ENCODE measurements at regions not wholly inside any gene's neighbourhood (a gene's known extent, or its start where the extent isn't known, plus 50 kb on each side); places are given as distances from the start of the nearest gene placed in this dataset.

DNA sequence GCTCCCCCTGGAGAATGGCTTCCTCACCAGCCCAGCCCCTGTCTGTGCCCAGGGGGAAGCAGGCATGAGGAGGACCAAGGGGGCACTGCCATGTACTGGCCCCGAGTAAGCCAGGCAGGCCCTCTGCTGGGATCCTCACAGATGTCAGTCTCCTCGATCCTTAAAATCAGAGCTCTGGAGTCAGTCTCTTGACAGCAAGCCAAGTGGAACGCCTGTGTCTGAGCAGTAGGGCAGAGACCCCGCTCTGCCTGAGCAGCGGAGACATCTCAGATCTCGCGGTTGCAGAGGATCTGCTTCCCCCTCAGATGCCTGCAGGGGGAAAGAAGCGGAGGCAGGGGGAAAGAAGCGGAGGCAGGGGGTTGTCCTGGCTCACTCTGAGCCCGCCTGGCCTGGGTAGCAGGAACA is 92.6 kb downstream of the SNX5 start (continued):
- TF ChIP-seq, protein P1, sequence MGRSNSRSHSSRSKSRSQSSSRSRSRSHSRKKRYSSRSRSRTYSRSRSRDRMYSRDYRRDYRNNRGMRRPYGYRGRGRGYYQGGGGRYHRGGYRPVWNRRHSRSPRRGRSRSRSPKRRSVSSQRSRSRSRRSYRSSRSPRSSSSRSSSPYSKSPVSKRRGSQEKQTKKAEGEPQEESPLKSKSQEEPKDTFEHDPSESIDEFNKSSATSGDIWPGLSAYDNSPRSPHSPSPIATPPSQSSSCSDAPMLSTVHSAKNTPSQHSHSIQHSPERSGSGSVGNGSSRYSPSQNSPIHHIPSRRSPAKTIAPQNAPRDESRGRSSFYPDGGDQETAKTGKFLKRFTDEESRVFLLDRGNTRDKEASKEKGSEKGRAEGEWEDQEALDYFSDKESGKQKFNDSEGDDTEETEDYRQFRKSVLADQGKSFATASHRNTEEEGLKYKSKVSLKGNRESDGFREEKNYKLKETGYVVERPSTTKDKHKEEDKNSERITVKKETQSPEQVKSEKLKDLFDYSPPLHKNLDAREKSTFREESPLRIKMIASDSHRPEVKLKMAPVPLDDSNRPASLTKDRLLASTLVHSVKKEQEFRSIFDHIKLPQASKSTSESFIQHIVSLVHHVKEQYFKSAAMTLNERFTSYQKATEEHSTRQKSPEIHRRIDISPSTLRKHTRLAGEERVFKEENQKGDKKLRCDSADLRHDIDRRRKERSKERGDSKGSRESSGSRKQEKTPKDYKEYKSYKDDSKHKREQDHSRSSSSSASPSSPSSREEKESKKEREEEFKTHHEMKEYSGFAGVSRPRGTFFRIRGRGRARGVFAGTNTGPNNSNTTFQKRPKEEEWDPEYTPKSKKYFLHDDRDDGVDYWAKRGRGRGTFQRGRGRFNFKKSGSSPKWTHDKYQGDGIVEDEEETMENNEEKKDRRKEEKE (IDR thresholded peaks at IDR 0.05): no peak
- TF ChIP-seq, protein P2, sequence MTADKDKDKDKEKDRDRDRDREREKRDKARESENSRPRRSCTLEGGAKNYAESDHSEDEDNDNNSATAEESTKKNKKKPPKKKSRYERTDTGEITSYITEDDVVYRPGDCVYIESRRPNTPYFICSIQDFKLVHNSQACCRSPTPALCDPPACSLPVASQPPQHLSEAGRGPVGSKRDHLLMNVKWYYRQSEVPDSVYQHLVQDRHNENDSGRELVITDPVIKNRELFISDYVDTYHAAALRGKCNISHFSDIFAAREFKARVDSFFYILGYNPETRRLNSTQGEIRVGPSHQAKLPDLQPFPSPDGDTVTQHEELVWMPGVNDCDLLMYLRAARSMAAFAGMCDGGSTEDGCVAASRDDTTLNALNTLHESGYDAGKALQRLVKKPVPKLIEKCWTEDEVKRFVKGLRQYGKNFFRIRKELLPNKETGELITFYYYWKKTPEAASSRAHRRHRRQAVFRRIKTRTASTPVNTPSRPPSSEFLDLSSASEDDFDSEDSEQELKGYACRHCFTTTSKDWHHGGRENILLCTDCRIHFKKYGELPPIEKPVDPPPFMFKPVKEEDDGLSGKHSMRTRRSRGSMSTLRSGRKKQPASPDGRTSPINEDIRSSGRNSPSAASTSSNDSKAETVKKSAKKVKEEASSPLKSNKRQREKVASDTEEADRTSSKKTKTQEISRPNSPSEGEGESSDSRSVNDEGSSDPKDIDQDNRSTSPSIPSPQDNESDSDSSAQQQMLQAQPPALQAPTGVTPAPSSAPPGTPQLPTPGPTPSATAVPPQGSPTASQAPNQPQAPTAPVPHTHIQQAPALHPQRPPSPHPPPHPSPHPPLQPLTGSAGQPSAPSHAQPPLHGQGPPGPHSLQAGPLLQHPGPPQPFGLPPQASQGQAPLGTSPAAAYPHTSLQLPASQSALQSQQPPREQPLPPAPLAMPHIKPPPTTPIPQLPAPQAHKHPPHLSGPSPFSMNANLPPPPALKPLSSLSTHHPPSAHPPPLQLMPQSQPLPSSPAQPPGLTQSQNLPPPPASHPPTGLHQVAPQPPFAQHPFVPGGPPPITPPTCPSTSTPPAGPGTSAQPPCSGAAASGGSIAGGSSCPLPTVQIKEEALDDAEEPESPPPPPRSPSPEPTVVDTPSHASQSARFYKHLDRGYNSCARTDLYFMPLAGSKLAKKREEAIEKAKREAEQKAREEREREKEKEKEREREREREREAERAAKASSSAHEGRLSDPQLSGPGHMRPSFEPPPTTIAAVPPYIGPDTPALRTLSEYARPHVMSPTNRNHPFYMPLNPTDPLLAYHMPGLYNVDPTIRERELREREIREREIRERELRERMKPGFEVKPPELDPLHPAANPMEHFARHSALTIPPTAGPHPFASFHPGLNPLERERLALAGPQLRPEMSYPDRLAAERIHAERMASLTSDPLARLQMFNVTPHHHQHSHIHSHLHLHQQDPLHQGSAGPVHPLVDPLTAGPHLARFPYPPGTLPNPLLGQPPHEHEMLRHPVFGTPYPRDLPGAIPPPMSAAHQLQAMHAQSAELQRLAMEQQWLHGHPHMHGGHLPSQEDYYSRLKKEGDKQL (CRISPR knock-in tag; IDR thresholded peaks at IDR 0.05; ENCODE audit: low read depth): no peak
- TF ChIP-seq, protein P3, sequence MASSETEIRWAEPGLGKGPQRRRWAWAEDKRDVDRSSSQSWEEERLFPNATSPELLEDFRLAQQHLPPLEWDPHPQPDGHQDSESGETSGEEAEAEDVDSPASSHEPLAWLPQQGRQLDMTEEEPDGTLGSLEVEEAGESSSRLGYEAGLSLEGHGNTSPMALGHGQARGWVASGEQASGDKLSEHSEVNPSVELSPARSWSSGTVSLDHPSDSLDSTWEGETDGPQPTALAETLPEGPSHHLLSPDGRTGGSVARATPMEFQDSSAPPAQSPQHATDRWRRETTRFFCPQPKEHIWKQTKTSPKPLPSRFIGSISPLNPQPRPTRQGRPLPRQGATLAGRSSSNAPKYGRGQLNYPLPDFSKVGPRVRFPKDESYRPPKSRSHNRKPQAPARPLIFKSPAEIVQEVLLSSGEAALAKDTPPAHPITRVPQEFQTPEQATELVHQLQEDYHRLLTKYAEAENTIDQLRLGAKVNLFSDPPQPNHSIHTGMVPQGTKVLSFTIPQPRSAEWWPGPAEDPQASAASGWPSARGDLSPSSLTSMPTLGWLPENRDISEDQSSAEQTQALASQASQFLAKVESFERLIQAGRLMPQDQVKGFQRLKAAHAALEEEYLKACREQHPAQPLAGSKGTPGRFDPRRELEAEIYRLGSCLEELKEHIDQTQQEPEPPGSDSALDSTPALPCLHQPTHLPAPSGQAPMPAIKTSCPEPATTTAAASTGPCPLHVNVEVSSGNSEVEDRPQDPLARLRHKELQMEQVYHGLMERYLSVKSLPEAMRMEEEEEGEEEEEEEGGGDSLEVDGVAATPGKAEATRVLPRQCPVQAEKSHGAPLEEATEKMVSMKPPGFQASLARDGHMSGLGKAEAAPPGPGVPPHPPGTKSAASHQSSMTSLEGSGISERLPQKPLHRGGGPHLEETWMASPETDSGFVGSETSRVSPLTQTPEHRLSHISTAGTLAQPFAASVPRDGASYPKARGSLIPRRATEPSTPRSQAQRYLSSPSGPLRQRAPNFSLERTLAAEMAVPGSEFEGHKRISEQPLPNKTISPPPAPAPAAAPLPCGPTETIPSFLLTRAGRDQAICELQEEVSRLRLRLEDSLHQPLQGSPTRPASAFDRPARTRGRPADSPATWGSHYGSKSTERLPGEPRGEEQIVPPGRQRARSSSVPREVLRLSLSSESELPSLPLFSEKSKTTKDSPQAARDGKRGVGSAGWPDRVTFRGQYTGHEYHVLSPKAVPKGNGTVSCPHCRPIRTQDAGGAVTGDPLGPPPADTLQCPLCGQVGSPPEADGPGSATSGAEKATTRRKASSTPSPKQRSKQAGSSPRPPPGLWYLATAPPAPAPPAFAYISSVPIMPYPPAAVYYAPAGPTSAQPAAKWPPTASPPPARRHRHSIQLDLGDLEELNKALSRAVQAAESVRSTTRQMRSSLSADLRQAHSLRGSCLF (CRISPR knock-in tag; IDR thresholded peaks at IDR 0.05; ENCODE audit: borderline replicate concordance): no peak
- no peak for TF ChIP-seq NAIF1 (CRISPR knock-in tag; IDR thresholded peaks at IDR 0.05; ENCODE audit: borderline replicate concordance)
- TF ChIP-seq ZNF225 (CRISPR knock-in tag; IDR thresholded peaks at IDR 0.05): peak; percentile 57; the same call in 1 of the 2 replicates
- TF ChIP-seq, protein P4, sequence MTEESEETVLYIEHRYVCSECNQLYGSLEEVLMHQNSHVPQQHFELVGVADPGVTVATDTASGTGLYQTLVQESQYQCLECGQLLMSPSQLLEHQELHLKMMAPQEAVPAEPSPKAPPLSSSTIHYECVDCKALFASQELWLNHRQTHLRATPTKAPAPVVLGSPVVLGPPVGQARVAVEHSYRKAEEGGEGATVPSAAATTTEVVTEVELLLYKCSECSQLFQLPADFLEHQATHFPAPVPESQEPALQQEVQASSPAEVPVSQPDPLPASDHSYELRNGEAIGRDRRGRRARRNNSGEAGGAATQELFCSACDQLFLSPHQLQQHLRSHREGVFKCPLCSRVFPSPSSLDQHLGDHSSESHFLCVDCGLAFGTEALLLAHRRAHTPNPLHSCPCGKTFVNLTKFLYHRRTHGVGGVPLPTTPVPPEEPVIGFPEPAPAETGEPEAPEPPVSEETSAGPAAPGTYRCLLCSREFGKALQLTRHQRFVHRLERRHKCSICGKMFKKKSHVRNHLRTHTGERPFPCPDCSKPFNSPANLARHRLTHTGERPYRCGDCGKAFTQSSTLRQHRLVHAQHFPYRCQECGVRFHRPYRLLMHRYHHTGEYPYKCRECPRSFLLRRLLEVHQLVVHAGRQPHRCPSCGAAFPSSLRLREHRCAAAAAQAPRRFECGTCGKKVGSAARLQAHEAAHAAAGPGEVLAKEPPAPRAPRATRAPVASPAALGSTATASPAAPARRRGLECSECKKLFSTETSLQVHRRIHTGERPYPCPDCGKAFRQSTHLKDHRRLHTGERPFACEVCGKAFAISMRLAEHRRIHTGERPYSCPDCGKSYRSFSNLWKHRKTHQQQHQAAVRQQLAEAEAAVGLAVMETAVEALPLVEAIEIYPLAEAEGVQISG (CRISPR knock-in tag; IDR thresholded peaks at IDR 0.05): no peak
- TF ChIP-seq ZNF550 (CRISPR knock-in tag; IDR thresholded peaks at IDR 0.05; ENCODE audit: borderline replicate concordance): no peak
- TF ChIP-seq, protein P5, sequence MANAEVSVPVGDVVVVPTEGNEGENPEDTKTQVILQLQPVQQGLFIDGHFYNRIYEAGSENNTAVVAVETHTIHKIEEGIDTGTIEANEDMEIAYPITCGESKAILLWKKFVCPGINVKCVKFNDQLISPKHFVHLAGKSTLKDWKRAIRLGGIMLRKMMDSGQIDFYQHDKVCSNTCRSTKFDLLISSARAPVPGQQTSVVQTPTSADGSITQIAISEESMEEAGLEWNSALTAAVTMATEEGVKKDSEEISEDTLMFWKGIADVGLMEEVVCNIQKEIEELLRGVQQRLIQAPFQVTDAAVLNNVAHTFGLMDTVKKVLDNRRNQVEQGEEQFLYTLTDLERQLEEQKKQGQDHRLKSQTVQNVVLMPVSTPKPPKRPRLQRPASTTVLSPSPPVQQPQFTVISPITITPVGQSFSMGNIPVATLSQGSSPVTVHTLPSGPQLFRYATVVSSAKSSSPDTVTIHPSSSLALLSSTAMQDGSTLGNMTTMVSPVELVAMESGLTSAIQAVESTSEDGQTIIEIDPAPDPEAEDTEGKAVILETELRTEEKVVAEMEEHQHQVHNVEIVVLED (CRISPR knock-in tag; IDR thresholded peaks at IDR 0.05; ENCODE audit: borderline replicate concordance): no peak
- TF ChIP-seq PRMT3 (CRISPR knock-in tag; IDR thresholded peaks at IDR 0.05; ENCODE audit: borderline replicate concordance, low read depth): peak; percentile 18; the same call in 1 of the 2 replicates
- TF ChIP-seq ZNF75D (CRISPR knock-in tag; IDR thresholded peaks at IDR 0.05; ENCODE audit: borderline replicate concordance): no peak

Data from HepG2 (cell line).